Tibial nerve (tissue), 4 donors: ENCODE measurements at regions not wholly inside any gene's neighbourhood (a gene's known extent, or its start where the extent isn't known, plus 50 kb on each side); places are given as distances from the start of the nearest gene placed in this dataset.

ENCODE experiments used
- DNase-seq, 2 donors: peaks; one replicate each; pipeline ENCODE4 v3.0.0-alpha.2; 2019; ENCODE audit warnings: low spot score in 2 of 2
- H3K27ac ChIP-seq, 4 donors: fragments of 200-600 bp; sonication (generic) in 3 of 4; one replicate each; pipeline ENCODE4 v1.5.1; 2017 to 2019; ENCODE audit warnings: mild to moderate bottlenecking in 1 of 4
- H3K27me3 ChIP-seq, 2 donors: fragments of 200-600 bp; sonication (generic) in 1 of 2; one replicate each; pipeline versions ENCODE4 v1.5.1 to v1.6.0; 2017 to 2019
- H3K36me3 ChIP-seq, 3 donors: fragments of 200-600 bp; sonication (generic); one replicate each; pipeline ENCODE4 v1.5.1; 2018 to 2019
- H3K4me1 ChIP-seq, 4 donors: fragments of 200-600 bp; sonication (generic) in 3 of 4; one replicate each; pipeline ENCODE4 v1.5.1; 2017 to 2019
- H3K4me3 ChIP-seq, 4 donors: fragments of 200-600 bp; sonication (generic) in 3 of 4; one replicate each; pipeline ENCODE4 v1.5.1; 2017 to 2019; ENCODE audit warnings: mild to moderate bottlenecking in 1 of 4, moderate library complexity in 1 of 4
- H3K9me3 ChIP-seq, 4 donors: fragments of 200-600 bp; sonication (generic) in 3 of 4; one replicate each; pipeline ENCODE4 v1.5.1; 2017 to 2019
- EP300 ChIP-seq, 2 donors: sonication (generic); formaldehyde crosslinking; IDR thresholded peaks; one replicate each; pipeline ENCODE4 v1.6.1; 2017; ENCODE audit warnings: antibody characterized with exemption in 2 of 2, mild to moderate bottlenecking in 1 of 2
- POLR2A ChIP-seq, 2 donors: fragments of 450-650 bp; IDR thresholded peaks; one replicate each; pipeline ENCODE4 v1.6.1; 2017; ENCODE audit warnings: antibody characterized with exemption in 2 of 2, mild to moderate bottlenecking in 2 of 2, moderate library complexity in 2 of 2
- WGBS, 2 donors: methylation state at CpG; one replicate each; pipeline ENCODE4 v1.1.5; 2018; 5-methylcytosine and 5-hydroxymethylcytosine counted together
- TF ChIP-seq, protein P1 (sequence below), 5 experiments: fragments of 200-600 bp in 3 of 5; fragments of 450-650 bp in 2 of 5; sonication (generic) in 3 of 5; IDR thresholded peaks; one replicate each; pipeline ENCODE4 v1.5.1; 2016 to 2019; ENCODE audit warnings: antibody characterized with exemption in 5 of 5, mild to moderate bottlenecking in 3 of 5, moderate library complexity in 2 of 5

DNA sequence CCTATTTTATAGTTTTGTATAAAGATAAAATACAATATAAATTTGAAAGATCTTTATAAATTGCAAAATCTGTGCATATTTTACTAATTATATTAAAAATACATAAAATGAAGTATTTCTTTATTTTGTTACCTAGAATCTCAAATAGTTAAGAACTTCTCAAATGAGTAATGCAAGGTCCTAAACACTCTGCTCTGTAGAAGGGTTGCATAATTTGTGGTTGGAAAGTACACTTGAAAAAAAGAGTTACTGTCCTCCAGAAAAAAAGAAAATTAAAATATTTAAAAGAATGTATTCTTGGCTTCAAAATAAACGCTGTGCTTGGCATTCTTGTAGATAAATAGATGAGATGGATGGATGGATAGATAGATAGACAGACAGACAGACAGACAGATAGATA, 428.8 kb upstream of the CDH6 start:
- no peak overlapping the region for H3K27ac ChIP-seq
- no peaks in the 10 kb centered on the region for H3K27me3 ChIP-seq
- WGBS, 2 donors = 13 to 33% methylated on average over 1 of the region's 1 CpG
- TF ChIP-seq EP300 (IDR thresholded peaks at IDR 0.05) = no peak
- TF ChIP-seq POLR2A (IDR thresholded peaks at IDR 0.05) = no peak
- TF ChIP-seq, protein P1, sequence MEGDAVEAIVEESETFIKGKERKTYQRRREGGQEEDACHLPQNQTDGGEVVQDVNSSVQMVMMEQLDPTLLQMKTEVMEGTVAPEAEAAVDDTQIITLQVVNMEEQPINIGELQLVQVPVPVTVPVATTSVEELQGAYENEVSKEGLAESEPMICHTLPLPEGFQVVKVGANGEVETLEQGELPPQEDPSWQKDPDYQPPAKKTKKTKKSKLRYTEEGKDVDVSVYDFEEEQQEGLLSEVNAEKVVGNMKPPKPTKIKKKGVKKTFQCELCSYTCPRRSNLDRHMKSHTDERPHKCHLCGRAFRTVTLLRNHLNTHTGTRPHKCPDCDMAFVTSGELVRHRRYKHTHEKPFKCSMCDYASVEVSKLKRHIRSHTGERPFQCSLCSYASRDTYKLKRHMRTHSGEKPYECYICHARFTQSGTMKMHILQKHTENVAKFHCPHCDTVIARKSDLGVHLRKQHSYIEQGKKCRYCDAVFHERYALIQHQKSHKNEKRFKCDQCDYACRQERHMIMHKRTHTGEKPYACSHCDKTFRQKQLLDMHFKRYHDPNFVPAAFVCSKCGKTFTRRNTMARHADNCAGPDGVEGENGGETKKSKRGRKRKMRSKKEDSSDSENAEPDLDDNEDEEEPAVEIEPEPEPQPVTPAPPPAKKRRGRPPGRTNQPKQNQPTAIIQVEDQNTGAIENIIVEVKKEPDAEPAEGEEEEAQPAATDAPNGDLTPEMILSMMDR (IDR thresholded peaks at IDR 0.05) = no peak
- H3K4me3 ChIP-seq = no peak overlapping the region
- no peak for DNase-seq
- H3K4me1 ChIP-seq = no peaks in the 10 kb centered on the region
- H3K9me3 ChIP-seq = no peaks in the 10 kb centered on the region
- no peaks in the 10 kb centered on the region for H3K36me3 ChIP-seq

DNA sequence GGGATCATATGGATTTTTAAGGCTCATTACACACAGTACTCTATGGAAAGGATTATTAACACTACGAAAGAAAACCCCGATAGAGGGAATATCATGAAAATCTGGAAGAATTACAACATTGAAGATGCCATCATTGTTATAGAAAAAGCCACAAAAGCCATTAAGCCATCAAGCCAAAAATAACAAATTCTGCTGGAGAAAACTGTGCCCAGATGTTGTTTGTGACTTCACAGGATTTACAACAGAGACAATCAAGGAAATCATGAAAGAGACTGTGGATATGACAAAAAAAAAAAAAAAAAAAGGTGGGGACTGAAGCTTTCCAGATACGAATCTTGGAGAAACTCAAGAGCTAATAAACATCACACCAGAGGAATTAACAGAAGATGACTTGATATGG, 433.8 kb upstream of the CDH6 start:
- 87 to 89% methylated on average over 3 of the region's 3 CpGs for WGBS, 2 donors
- no peak overlapping the region for H3K27ac ChIP-seq
- H3K4me1 ChIP-seq = no peaks in the 10 kb centered on the region
- H3K27me3 ChIP-seq = no peaks in the 10 kb centered on the region
- H3K4me3 ChIP-seq = no peak overlapping the region
- no peak for DNase-seq
- H3K36me3 ChIP-seq = no peaks in the 10 kb centered on the region
- TF ChIP-seq POLR2A (IDR thresholded peaks at IDR 0.05) (no peak), EP300 (IDR thresholded peaks at IDR 0.05) (no peak)
- TF ChIP-seq, protein P1 (IDR thresholded peaks at IDR 0.05) = no peak
- peaks cover 0 to 6% (median 0%) of the 10 kb centered on the region in 4 donors for H3K9me3 ChIP-seq

DNA sequence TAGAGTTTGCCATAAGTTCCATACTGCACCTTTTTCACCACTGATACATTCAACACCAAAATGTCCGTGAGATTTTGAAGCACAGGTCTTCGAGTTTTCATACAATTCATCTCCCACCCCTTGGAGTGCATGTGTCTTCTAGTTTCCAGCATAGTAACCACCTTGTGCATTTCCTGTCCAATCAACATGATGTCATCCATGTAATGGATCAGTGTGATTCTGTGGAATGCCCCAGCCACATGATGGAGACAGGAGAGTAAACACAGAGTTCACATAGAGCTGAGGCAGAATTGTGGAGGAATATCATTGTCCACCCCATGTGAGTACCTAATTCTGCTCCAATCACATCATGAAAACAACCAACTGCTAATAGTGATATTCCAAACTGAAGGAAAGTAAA, 441.5 kb upstream of the CDH6 start:
- DNase-seq = no peak
- no peak overlapping the region for H3K27ac ChIP-seq
- no peak for TF ChIP-seq POLR2A (IDR thresholded peaks at IDR 0.05)
- TF ChIP-seq, protein P1 (IDR thresholded peaks at IDR 0.05) = no peak
- TF ChIP-seq EP300 (IDR thresholded peaks at IDR 0.05) = no peak
- H3K27me3 ChIP-seq = no peaks in the 10 kb centered on the region
- H3K4me3 ChIP-seq = no peak overlapping the region
- no peaks in the 10 kb centered on the region for H3K36me3 ChIP-seq
- H3K9me3 ChIP-seq = no peaks in the 10 kb centered on the region
- no peaks in the 10 kb centered on the region for H3K4me1 ChIP-seq
- whole genome bisulfite sequencing, 2 donors = 87 to 90% methylated on average over 2 of the region's 2 CpGs

DNA sequence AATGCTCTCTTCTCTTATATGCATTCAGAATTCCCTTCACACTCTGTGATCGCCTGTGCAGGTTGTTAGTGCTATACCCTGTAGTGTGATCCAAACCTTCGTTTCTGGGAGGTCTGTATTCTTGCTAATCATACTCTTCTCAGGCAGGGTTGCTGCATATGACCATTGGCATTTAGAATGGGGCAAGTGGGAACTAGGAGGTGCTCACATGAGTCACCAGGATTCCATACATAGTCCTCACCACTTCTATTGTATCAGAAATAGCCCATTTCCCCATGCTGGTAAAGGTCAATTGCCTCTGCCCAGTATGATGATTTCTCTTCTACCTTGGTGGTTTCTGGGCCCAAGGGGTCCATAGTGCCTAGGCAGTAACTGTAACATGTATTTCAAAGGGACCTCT, 443.5 kb upstream of the CDH6 start:
- TF ChIP-seq EP300 (IDR thresholded peaks at IDR 0.05) (no peak), POLR2A (IDR thresholded peaks at IDR 0.05) (no peak)
- Histone ChIP-seq H3K9me3 (no peaks in the 10 kb centered on the region), H3K4me1 (no peaks in the 10 kb centered on the region), H3K27ac (no peak overlapping the region), H3K4me3 (no peak overlapping the region), H3K27me3 (no peaks in the 10 kb centered on the region), H3K36me3 (no peaks in the 10 kb centered on the region)
- WGBS, 2 donors = 83 to 90% methylated on average over 2 of the region's 2 CpGs
- DNase-seq = no peak

DNA sequence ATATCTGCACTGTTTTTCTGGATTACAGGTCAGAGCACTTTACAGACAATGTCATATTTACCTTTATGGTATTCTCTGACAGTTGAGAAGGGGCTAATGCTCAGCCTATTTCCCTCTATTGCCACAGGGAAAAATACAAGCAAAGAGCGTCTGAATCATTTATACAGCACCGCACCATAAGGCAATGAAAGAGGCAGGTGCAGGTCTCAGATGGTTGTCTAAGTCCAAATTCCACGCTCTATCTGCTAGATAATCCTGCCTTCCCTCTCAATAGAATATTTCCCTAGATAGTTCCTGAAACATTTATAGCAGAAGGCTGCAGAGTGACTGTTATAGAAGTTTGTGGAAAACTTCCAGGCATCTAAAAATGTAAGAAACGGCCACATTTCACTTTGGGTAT, 446.1 kb upstream of the CDH6 start:
- Histone ChIP-seq H3K4me1 (no peaks in the 10 kb centered on the region), H3K36me3 (no peaks in the 10 kb centered on the region), H3K27me3 (no peaks in the 10 kb centered on the region), H3K9me3 (no peaks in the 10 kb centered on the region), H3K4me3 (no peak overlapping the region), H3K27ac (no peak overlapping the region)
- WGBS, 2 donors = 64 to 76% methylated on average over 4 of the region's 4 CpGs
- no peak for DNase-seq
- no peak for TF ChIP-seq POLR2A (IDR thresholded peaks at IDR 0.05)
- no peak for TF ChIP-seq EP300 (IDR thresholded peaks at IDR 0.05)
- TF ChIP-seq, protein P1 (IDR thresholded peaks at IDR 0.05) = no peak

DNA sequence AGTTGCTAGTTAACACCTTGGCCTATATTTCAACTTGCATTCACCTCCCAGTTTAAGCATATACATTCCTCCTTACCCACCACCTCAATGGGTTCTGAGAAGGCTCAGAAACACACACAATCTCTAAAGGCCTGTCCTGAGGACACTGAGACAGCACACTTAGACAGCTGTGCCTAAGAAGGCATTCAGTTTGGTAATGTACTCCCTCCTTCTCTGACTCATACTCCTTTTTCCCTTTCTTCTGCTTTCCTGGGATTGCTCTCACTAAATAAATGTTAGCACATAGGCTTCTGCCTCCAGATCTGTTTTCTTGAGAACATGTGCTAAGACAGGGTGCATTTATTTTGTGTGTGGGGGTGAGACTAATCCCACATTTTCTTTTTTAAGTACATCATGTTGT, 456.8 kb upstream of the CDH6 start:
- TF ChIP-seq, protein P1 (IDR thresholded peaks at IDR 0.05) = no peak
- TF ChIP-seq EP300 (IDR thresholded peaks at IDR 0.05) (no peak), POLR2A (IDR thresholded peaks at IDR 0.05) (no peak)
- H3K4me3 ChIP-seq = no peak overlapping the region

More for the DNA sequence above, 456.8 kb upstream of the CDH6 start:
- no peak for DNase-seq
- Histone ChIP-seq H3K4me1 (no peaks in the 10 kb centered on the region), H3K27me3 (no peaks in the 10 kb centered on the region), H3K36me3 (no peaks in the 10 kb centered on the region), H3K9me3 (no peaks in the 10 kb centered on the region), H3K27ac (no peak overlapping the region)
